MM.1S (cell line): ENCODE measurements at regions not wholly inside any gene's neighbourhood (a gene's known extent, or its start where the extent isn't known, plus 50 kb on each side); places are given as distances from the start of the nearest gene placed in this dataset.

Experiments used
- DNase-seq: peaks from one replicate; pipeline ENCODE4 v3.0.0-alpha.2; 2015
- H2AFZ ChIP-seq: fragments of 300-600 bp; sonication (generic); 2 replicates; pipeline ENCODE4 v1.6.0; 2016; ENCODE audit warnings: antibody characterized with exemption, low read length
- H3F3A ChIP-seq: fragments of 300-600 bp; sonication (generic); 2 replicates; pipeline ENCODE4 v1.6.1; 2016; ENCODE audit warnings: mild to moderate bottlenecking, antibody characterized with exemption, low read length, moderate library complexity, mixed read lengths; ENCODE audit not compliant: insufficient read depth
- H3K27ac ChIP-seq: fragments of 300-600 bp; sonication (generic); 2 replicates; pipeline ENCODE4 v1.5.1; 2016; ENCODE audit warnings: mild to moderate bottlenecking, low read length
- H3K27me3 ChIP-seq: fragments of 300-600 bp; sonication (generic); replicated peaks from 2 replicates; pipeline ENCODE4 v1.6.0; 2016; ENCODE audit warnings: low read length; ENCODE audit not compliant: insufficient read depth
- H3K36me3 ChIP-seq: fragments of 300-600 bp; sonication (generic); replicated peaks from 2 replicates; pipeline ENCODE4 v1.6.1; 2016; ENCODE audit warnings: mild to moderate bottlenecking, low read length, mixed read lengths; ENCODE audit not compliant: insufficient read depth
- H3K4me1 ChIP-seq: fragments of 300-600 bp; sonication (generic); 2 replicates; pipeline ENCODE4 v1.6.1; 2016; ENCODE audit warnings: low read length, mixed read lengths
- H3K4me2 ChIP-seq: fragments of 300-600 bp; sonication (generic); 2 replicates; pipeline ENCODE4 v1.6.0; 2016; ENCODE audit warnings: low read depth, low read length
- H3K4me3 ChIP-seq: fragments of 300-600 bp; sonication (generic); 2 replicates; pipeline ENCODE4 v1.5.1; 2016; ENCODE audit warnings: low read length, mixed read lengths
- H3K79me2 ChIP-seq: fragments of 300-600 bp; sonication (generic); 2 replicates; pipeline ENCODE4 v1.6.1; 2016; ENCODE audit warnings: mixed run types, low read length, mixed read lengths
- H3K9ac ChIP-seq: fragments of 300-600 bp; sonication (generic); 2 replicates; pipeline ENCODE4 v1.6.1; 2016; ENCODE audit warnings: low read length, mixed read lengths
- H3K9me2 ChIP-seq: fragments of 300-600 bp; sonication (generic); replicated peaks from 2 replicates; pipeline ENCODE4 v1.6.1; 2016; ENCODE audit warnings: mild to moderate bottlenecking, low read length, mixed read lengths; ENCODE audit not compliant: insufficient read depth
- H3K9me3 ChIP-seq: fragments of 300-600 bp; sonication (generic); replicated peaks from 2 replicates; pipeline ENCODE4 v1.6.1; 2016; ENCODE audit warnings: mild to moderate bottlenecking, low read length, mixed read lengths; ENCODE audit not compliant: insufficient read depth
- H4K20me1 ChIP-seq: fragments of 300-600 bp; sonication (generic); 2 replicates; pipeline ENCODE4 v1.6.1; 2016; ENCODE audit warnings: mild to moderate bottlenecking, low read length, moderate library complexity, mixed read lengths; ENCODE audit not compliant: insufficient read depth
- EZH2 ChIP-seq: fragments of 300-600 bp; sonication (generic); optimal IDR thresholded peaks from 2 replicates; pipeline ENCODE3; 2017; ENCODE audit warnings: low read depth, mild to moderate bottlenecking, antibody characterized with exemption, low read length, mixed read lengths
- EZH2phosphoT487 ChIP-seq: fragments of 300-600 bp; sonication (generic); IDR thresholded peaks from 2 replicates; pipeline ENCODE4 v1.6.1; 2018; ENCODE audit warnings: antibody characterized with exemption, low read length
- TF ChIP-seq, protein P1 (sequence below): fragments of 300-600 bp; sonication (generic); IDR thresholded peaks from 2 replicates; pipeline ENCODE4 v1.5.1; 2016; ENCODE audit warnings: antibody characterized with exemption, low read length, mixed read lengths

DNA sequence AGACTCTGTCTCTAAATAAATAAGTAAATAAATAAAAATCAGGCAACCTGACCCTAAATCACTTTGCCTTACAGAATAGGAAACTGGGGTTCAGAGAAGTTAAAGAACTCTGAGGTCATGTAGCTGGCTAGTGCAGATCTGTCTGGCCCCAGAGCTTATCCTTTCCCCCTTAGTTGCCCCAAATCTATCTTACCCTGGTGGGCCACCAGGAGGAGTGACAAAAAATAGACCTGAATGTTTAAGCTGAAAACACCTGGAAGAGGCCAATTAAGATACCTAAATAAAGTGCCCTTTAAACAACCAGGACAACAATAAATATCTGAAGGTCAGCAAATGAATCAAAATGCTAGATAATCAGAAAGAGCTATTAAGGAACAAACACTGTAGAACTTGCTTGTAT is 59.7 kb downstream of the TEX35 start:
- no peaks in the 10 kb centered on the region for H3K27me3 ChIP-seq
- no peak overlapping the region for H2AFZ ChIP-seq
- no peaks in the 10 kb centered on the region for H3K9me2 ChIP-seq
- H3K79me2 ChIP-seq: peaks cover 15% of the 10 kb centered on the region; the same call in 1 of the 2 replicates
- H3K9me3 ChIP-seq: no peaks in the 10 kb centered on the region
- H3K36me3 ChIP-seq: no peaks in the 10 kb centered on the region
- H3K4me3 ChIP-seq: no peak overlapping the region
- H4K20me1 ChIP-seq: no peaks in the 10 kb centered on the region
- TF ChIP-seq EZH2phosphoT487: no peak
- TF ChIP-seq, protein P1, sequence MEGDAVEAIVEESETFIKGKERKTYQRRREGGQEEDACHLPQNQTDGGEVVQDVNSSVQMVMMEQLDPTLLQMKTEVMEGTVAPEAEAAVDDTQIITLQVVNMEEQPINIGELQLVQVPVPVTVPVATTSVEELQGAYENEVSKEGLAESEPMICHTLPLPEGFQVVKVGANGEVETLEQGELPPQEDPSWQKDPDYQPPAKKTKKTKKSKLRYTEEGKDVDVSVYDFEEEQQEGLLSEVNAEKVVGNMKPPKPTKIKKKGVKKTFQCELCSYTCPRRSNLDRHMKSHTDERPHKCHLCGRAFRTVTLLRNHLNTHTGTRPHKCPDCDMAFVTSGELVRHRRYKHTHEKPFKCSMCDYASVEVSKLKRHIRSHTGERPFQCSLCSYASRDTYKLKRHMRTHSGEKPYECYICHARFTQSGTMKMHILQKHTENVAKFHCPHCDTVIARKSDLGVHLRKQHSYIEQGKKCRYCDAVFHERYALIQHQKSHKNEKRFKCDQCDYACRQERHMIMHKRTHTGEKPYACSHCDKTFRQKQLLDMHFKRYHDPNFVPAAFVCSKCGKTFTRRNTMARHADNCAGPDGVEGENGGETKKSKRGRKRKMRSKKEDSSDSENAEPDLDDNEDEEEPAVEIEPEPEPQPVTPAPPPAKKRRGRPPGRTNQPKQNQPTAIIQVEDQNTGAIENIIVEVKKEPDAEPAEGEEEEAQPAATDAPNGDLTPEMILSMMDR: peak; percentile 17
- TF ChIP-seq EZH2: no peak
- no peak overlapping the region for H3K27ac ChIP-seq
- H3K4me2 ChIP-seq: no peak overlapping the region
- no peaks in the 10 kb centered on the region for H3F3A ChIP-seq
- DNase-seq: peak; percentile 2
- no peak overlapping the region for H3K9ac ChIP-seq
- peaks cover 22% of the 10 kb centered on the region for H3K4me1 ChIP-seq

DNA sequence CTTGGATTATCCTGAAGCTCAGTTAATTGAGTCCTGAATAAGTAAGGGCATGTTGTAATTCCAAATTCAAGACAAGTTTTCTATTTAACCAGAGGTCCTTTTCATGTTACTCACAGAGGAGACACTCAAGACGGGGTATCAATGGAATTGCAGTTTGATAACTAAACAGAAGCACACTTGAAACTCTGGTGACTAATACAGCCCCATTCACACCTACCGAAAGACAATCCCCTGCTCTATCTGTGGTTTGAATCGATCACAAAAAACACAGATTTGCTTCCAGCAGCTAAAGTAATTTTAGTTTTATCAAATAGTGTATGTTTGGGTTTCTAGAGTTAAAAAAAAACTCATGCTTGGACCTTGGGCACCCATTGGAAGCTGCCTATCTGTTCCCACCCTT is 60.4 kb downstream of the TEX35 start:
- Histone ChIP-seq H4K20me1 (no peaks in the 10 kb centered on the region), H3K36me3 (no peaks in the 10 kb centered on the region), H3K27ac (no peak overlapping the region), H3K27me3 (no peaks in the 10 kb centered on the region), H3K9ac (no peak overlapping the region), H3K4me3 (no peak overlapping the region), H3K79me2 (peaks cover 18% of the 10 kb centered on the region; the same call in 1 of the 2 replicates), H3K4me1 (peaks cover 29% of the 10 kb centered on the region), H3F3A (peaks cover 6% of the 10 kb centered on the region), H3K4me2 (no peak overlapping the region), H2AFZ (no peak overlapping the region), H3K9me3 (no peaks in the 10 kb centered on the region), H3K9me2 (no peaks in the 10 kb centered on the region)
- TF ChIP-seq EZH2: no peak
- TF ChIP-seq, protein P1: no peak
- no peak for TF ChIP-seq EZH2phosphoT487
- no peak for DNase-seq

DNA sequence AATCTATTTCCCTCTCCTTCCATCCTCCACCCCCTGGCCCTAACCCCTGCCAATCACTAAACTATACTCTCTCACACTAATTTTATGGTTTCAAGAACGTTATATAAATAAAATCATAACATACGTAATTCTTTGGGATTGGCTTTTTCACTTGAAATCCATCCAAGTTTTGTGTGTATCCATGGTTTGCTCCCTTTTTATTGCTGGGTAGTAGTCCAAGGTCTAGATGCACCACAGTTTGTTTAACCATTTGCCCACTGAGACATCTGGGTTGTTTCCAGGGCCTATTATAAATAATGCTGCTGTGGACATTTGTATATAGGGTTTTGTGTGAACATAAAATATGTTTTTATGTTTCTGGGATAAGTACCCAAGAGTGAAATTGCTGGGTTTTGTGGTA is 61.4 kb downstream of the TEX35 start:
- DNase-seq: no peak
- H3K4me1 ChIP-seq: peaks cover 40% of the 10 kb centered on the region
- H3K27ac ChIP-seq: no peak overlapping the region

More for the DNA sequence above, 61.4 kb downstream of the TEX35 start:
- peaks cover 18% of the 10 kb centered on the region; the same call in 1 of the 2 replicates for H3K79me2 ChIP-seq
- no peaks in the 10 kb centered on the region for H3K27me3 ChIP-seq
- H3K9ac ChIP-seq: no peak overlapping the region
- H3K9me2 ChIP-seq: no peaks in the 10 kb centered on the region
- H4K20me1 ChIP-seq: no peaks in the 10 kb centered on the region
- TF ChIP-seq EZH2phosphoT487 (no peak), EZH2 (no peak)
- TF ChIP-seq, protein P1: no peak
- peaks cover 16% of the 10 kb centered on the region for H3F3A ChIP-seq
- H3K4me3 ChIP-seq: no peak overlapping the region
- H2AFZ ChIP-seq: no peak overlapping the region
- H3K9me3 ChIP-seq: no peaks in the 10 kb centered on the region
- no peak overlapping the region for H3K4me2 ChIP-seq
- no peaks in the 10 kb centered on the region for H3K36me3 ChIP-seq
